Small intestine (tissue), 7 donors: ENCODE measurements at regions not wholly inside any gene's neighbourhood (a gene's known extent, or its start where the extent isn't known, plus 50 kb on each side); places are given as distances from the start of the nearest gene placed in this dataset.
"Not testable (repeated sequence)": the region's sequence is repeated elsewhere in the genome, so short reads cannot be mapped to it uniquely, and the experiment has no call there.

Experiments
- DNase-seq, 2 donors: peaks; one replicate each; pipeline versions ENCODE4 v3.0.0 to v3.0.0-alpha.2; 2013
- FAIRE-seq: peaks from 2 replicates; lab custom pipeline; 2012; peaks lifted over from hg19 to GRCh38; lab: Jason Lieb, UNC
- H3K27ac ChIP-seq, 3 donors: one replicate each; pipeline ENCODE4 v1.5.1; 2013; ENCODE audit warnings: low read length in 2 of 3, mild to moderate bottlenecking in 2 of 3, control low read depth in 1 of 3, inconsistent platforms in 1 of 3, low read depth in 1 of 3, moderate library complexity in 1 of 3
- H3K27me3 ChIP-seq, 3 donors: one replicate each; pipeline ENCODE4 v1.6.1; 2013; ENCODE audit warnings: low read length in 3 of 3, inconsistent platforms in 1 of 3; ENCODE audit not compliant: control insufficient read depth in 3 of 3, insufficient read depth in 3 of 3
- H3K36me3 ChIP-seq, 3 donors: one replicate each; pipeline ENCODE4 v1.6.1; 2013; ENCODE audit warnings: low read length in 3 of 3, inconsistent platforms in 1 of 3, low read depth in 1 of 3, mild to moderate bottlenecking in 1 of 3, moderate library complexity in 1 of 3; ENCODE audit not compliant: control insufficient read depth in 3 of 3, insufficient read depth in 2 of 3
- H3K4me1 ChIP-seq, 3 donors: one replicate each; pipeline ENCODE4 v1.6.1; 2013; ENCODE audit warnings: low read length in 2 of 3, inconsistent platforms in 1 of 3, low read depth in 1 of 3, mild to moderate bottlenecking in 1 of 3, moderate library complexity in 1 of 3; ENCODE audit not compliant: control insufficient read depth in 3 of 3, insufficient read depth in 2 of 3
- H3K4me3 ChIP-seq, 3 donors: one replicate each; pipeline ENCODE4 v1.5.1; 2013; ENCODE audit warnings: low read length in 3 of 3, control low read depth in 1 of 3, inconsistent platforms in 1 of 3, low read depth in 1 of 3, mild to moderate bottlenecking in 1 of 3, moderate library complexity in 1 of 3
- H3K9me3 ChIP-seq, 2 donors: one replicate each; pipeline ENCODE4 v1.6.1; 2013; ENCODE audit warnings: low read depth in 1 of 2, low read length in 1 of 2; ENCODE audit not compliant: control insufficient read depth in 2 of 2, insufficient read depth in 1 of 2
- WGBS, 3 donors: extraction: QIAGEN DNeasy Blood & Tissue Kit; methylation state at CpG; one replicate each; pipeline ENCODE4 v1.1.7; 2013; 5-methylcytosine and 5-hydroxymethylcytosine counted together
- donor health status: healthy with polysubstance abuse.
- donor health status: control.
- donor health status: control.
- donor health status: Bipolar disorder and iron deficiency.
- donor health status: healthy.

DNA sequence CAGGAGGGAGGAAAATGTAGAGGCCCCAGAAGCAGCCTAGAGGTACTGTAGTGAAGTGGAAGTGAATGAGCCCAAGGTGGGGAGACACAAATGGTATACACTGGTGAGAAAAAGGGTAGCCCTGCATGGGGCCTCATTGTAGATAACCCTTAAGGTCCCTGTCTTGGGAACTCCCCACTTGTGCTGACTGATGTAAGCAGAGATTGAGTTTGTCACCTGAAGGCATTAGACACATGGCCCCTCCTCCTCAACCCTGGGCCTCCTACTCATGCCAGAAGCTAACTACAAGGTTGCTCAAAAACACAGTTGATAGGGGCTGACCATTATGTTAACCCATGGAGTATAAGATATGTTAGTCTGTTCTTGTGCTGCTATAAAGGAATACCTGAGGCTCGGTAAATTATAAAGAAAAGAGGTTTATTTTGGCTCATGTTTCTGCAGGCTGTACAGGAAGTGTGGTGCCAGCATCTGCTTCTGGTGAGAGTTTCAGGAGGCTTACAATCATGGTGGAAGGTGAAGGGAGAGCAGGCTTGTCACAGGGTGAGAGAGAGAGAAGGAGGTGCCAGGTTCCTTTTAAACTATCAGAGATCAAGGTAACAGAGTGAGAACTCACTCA is 84.6 kb upstream of the RNU6-1 start:
- WGBS, 3 donors: 96 to 98% (median 97%) methylated on average over 1 of the region's 1 CpG
- no peak for DNase-seq
- no peaks in the 10 kb centered on the region for H3K27me3 ChIP-seq
- H3K36me3 ChIP-seq: no peaks in the 10 kb centered on the region
- H3K9me3 ChIP-seq: peaks cover 0 to 4% of the 10 kb centered on the region in 2 donors
- no peak for FAIRE-seq
- no peak overlapping the region for H3K27ac ChIP-seq
- H3K4me3 ChIP-seq: no peak overlapping the region
- H3K4me1 ChIP-seq: peaks cover 0 to 29% (median 0%) of the 10 kb centered on the region in 3 donors

DNA sequence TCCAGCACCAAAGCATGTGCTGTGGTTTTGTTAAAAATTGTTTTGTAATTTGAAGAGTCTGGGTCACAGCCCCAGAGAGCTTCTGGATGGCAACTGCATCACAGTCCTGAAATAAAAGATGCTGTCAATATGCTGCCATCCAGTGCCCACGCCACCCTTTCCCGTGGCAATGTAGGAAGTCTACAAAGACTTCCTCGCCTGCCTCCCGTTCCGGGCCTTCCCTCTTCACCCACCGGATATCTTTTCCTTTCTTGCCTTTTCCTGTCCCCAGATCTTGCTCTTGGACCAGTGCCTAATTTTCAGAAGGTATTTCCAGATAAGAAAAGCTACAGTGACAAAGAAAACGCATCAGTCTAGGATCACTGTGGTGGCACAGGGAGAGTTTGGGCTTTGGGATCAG is 85.3 kb upstream of the RNU6-1 start:
- Histone ChIP-seq H3K4me3 (no peak overlapping the region), H3K36me3 (no peaks in the 10 kb centered on the region), H3K9me3 (peaks cover 0 to 4% of the 10 kb centered on the region in 2 donors), H3K27ac (no peak overlapping the region), H3K27me3 (no peaks in the 10 kb centered on the region), H3K4me1 (peaks cover 0 to 29% (median 0%) of the 10 kb centered on the region in 3 donors)
- 84 to 92% (median 87%) methylated on average over 7 of the region's 7 CpGs for WGBS, 3 donors
- DNase-seq (no peak), FAIRE-seq (no peak)

DNA sequence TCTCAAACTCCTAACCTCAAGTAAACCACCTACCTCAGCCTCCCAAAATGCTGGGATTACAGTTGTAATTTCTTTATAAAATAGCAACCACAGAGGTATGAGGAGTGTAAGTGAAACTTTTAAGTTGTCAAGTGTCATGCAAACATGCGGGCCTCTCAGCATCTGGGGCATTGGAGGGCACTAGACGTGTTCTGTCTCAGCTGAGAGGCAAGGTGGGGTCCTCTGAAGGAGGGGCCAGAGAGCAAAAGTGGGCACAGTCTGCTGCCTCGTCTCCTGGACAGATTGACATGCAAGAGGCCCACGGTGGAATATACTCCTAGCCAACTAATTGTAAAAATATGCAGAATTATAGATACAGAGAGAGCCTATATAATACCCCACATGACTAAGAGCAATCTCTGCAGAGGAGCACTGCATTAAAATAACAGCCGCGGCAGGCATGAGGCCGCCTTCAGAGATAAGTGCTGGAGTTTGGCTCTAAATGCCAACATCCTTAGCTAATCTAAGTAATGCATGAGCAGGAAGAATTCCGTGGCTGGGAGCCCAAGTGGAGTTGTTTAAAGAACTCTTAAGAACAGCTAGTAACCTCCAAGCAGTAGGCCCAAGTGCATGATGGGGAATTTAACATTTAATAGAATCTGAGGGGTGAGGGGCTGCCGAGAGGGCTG is 87.8 kb upstream of the RNU6-1 start:
- Histone ChIP-seq H3K4me3 (no peak overlapping the region), H3K27me3 (no peaks in the 10 kb centered on the region), H3K9me3 (peaks cover 0 to 3% of the 10 kb centered on the region in 2 donors), H3K36me3 (no peaks in the 10 kb centered on the region), H3K27ac (peak overlapping the region in 1 of 3 donors; percentile 84), H3K4me1 (peaks cover 0 to 29% (median 0%) of the 10 kb centered on the region in 3 donors)
- DNase-seq (peak; percentile 61 to 81), FAIRE-seq (no peak)
- 20 to 35% (median 28%) methylated on average over 9 of the region's 9 CpGs for WGBS, 3 donors

DNA sequence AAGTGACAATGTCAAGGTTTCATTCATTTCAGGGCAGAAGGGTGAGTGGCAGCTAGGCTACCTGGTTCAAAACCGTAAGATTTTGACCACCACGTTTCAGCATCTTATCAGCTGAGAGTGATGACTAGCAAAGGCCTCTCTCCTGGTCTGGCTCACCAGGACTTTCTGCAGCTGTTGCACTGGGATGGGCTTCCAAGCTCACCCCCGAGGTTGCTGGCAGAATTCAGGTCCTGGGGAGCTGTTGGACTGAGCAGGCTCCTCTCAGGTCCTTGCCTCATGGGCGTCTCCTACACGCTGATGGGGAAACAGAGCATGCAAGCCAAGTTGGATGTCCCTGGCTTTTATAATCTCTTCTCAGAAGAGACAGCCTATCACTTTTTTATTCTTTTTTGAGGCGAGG is 88.8 kb upstream of the RNU6-1 start:
- Histone ChIP-seq H3K9me3 (peaks cover 0 to 3% of the 10 kb centered on the region in 2 donors), H3K4me3 (no peak overlapping the region), H3K27me3 (no peaks in the 10 kb centered on the region), H3K36me3 (no peaks in the 10 kb centered on the region), H3K4me1 (peaks cover 0 to 27% (median 0%) of the 10 kb centered on the region in 3 donors), H3K27ac (peak overlapping the region in 1 of 3 donors; percentile 84)
- WGBS, 3 donors: 64 to 79% (median 68%) methylated on average over 6 of the region's 6 CpGs
- no peak for DNase-seq
- FAIRE-seq: no peak

DNA sequence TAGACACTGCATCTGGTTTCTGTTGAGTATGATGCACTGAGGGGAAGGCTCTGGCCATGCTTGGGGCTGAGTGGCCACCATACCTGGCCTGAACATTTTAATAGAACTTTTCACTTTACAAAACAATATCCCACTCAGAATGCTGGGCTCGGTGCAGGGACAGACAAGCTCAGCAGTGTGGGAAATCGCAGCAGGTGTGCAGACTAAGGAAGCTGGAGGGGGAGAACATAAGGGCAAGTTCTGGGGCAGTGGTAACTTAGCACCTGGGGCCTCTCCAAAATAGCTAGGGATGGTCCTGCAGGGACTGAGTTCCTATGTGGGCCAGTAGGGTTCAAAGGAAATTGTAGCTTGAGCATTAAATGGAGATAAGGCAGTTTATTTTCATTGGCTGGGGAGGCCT is 90.9 kb upstream of the RNU6-1 start:
- H3K4me1 ChIP-seq: peaks cover 0 to 23% (median 0%) of the 10 kb centered on the region in 3 donors
- WGBS, 3 donors: 78 to 92% (median 82%) methylated on average over 2 of the region's 2 CpGs
- FAIRE-seq (no peak), DNase-seq (no peak)
- H3K4me3 ChIP-seq: no peak overlapping the region
- no peak overlapping the region for H3K27ac ChIP-seq
- no peaks in the 10 kb centered on the region for H3K36me3 ChIP-seq
- H3K27me3 ChIP-seq: peaks cover 0 to under 1% (median 0%) of the 10 kb centered on the region in 3 donors
- peaks cover 0 to 4% of the 10 kb centered on the region in 2 donors for H3K9me3 ChIP-seq

DNA sequence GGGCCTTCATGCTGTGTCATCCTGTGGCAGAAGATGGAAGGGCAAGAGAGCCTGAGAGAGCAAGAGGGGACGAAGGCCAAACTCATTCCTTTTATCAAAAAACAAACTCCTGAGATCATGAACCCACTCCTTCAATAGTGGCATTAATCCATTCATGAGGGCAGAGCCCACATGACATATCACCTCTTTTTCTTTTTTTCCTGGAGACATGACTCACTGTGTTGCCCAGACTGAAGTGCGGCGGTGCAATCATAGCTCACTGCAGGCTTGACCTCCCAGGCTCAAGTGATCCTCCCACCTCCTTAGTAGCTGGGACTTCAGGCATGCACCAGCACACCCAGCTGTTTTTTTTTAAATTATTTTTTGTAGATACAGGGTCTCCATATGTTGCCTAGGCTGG is 92.0 kb upstream of the RNU6-1 start:
- FAIRE-seq (no peak), DNase-seq (peak; percentile 29 to 43)
- peaks cover 0 to 22% (median 0%) of the 10 kb centered on the region in 3 donors for H3K4me1 ChIP-seq
- peaks cover 0 to 6% of the 10 kb centered on the region in 2 donors for H3K9me3 ChIP-seq
- H3K4me3 ChIP-seq: no peak overlapping the region
- WGBS, 3 donors: 79 to 91% (median 91%) methylated on average over 3 of the region's 3 CpGs
- no peak overlapping the region for H3K27ac ChIP-seq
- H3K27me3 ChIP-seq: peaks cover 0 to 2% (median 0%) of the 10 kb centered on the region in 3 donors
- no peaks in the 10 kb centered on the region for H3K36me3 ChIP-seq

DNA sequence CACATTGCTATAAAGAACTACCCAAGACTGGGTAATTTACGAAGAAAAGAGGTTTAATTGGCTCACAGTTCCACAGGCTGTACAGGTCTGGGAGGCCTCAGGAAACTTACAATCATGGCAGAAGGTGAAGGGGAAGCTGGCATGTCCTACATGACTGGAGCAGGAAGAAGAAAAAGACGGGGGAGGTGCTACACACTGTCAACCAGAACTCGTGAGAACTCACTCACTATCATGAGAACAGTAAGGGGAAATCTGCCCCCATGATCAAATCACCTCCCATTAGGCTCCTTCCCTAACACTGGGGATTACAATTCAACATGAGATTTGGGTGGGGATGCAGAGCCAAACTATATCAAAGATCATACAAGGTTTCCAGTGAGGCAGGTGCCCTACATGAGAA is 94.3 kb upstream of the RNU6-1 start:
- H3K4me1 ChIP-seq, H3K27me3 ChIP-seq, DNase-seq, H3K36me3 ChIP-seq, H3K9me3 ChIP-seq, H3K27ac ChIP-seq, FAIRE-seq, H3K4me3 ChIP-seq: not testable (repeated sequence)
- WGBS, 3 donors: 82 to 86% (median 85%) methylated on average over 3 of the region's 3 CpGs

DNA sequence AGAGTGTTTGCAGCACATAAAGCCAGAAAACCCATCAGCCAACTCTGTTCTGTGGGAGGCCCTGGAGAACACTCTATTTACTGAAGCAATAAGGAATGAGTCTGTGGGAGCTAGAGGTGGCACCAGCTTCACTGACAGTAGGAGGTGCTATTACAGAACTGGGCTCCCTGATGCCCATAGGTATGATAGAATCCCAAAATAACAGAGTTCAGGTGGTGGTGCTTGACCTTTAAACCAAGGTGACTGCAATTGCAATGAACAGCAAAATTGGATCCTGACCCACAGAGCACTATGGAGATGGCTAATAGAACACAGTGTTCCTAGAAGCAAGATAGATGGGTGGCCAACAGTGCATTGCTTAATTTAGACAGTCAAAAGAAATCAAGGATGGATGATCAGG is 95.4 kb upstream of the RNU6-1 start:
- H3K27ac ChIP-seq: no peak overlapping the region
- FAIRE-seq: no peak
- no peak overlapping the region for H3K4me3 ChIP-seq
- H3K27me3 ChIP-seq: peaks cover 0 to 2% (median 0%) of the 10 kb centered on the region in 3 donors
- no peaks in the 10 kb centered on the region for H3K36me3 ChIP-seq
- H3K4me1 ChIP-seq: peaks cover 0 to 3% (median 0%) of the 10 kb centered on the region in 3 donors
- peaks cover 0 to 6% of the 10 kb centered on the region in 2 donors for H3K9me3 ChIP-seq
- DNase-seq: no peak
